Type B pancreatic cell (in vitro differentiated cells): ENCODE measurements at regions not wholly inside any gene's neighbourhood (a gene's known extent, or its start where the extent isn't known, plus 50 kb on each side); places are given as distances from the start of the nearest gene placed in this dataset.
"Not testable (repeated sequence)": the region's sequence is repeated elsewhere in the genome, so short reads cannot be mapped to it uniquely, and the experiment has no call there.

Experiments used
- DNase-seq: peaks from one replicate; pipeline ENCODE4 v3.0.0; 2021; ENCODE audit warnings: mixed read lengths; ENCODE audit not compliant: unreplicated experiment; ENCODE audit errors: extremely low spot score
- H3K27ac Mint-ChIP-seq: 2 replicates; pipeline ENCODE4 v1.8.0; 2021; ENCODE audit warnings: mild to moderate bottlenecking, mixed read lengths
- H3K27me3 Mint-ChIP-seq: 2 replicates; pipeline ENCODE4 v1.8.0; 2021; ENCODE audit warnings: mixed read lengths
- H3K36me3 Mint-ChIP-seq: 2 replicates; pipeline ENCODE4 v1.8.0; 2021; ENCODE audit warnings: mixed read lengths
- H3K4me1 Mint-ChIP-seq: one replicate; pipeline ENCODE4 v1.8.0; 2021; ENCODE audit warnings: mixed read lengths; ENCODE audit not compliant: unreplicated experiment
- H3K4me3 Mint-ChIP-seq: 2 replicates; pipeline ENCODE4 v1.8.0; 2021; ENCODE audit warnings: mild to moderate bottlenecking, mixed read lengths
- H3K9me3 Mint-ChIP-seq: 2 replicates; pipeline ENCODE4 v1.8.0; 2021; ENCODE audit warnings: mixed read lengths
- TF ChIP-seq, protein P1 (sequence below): fragments of 200-600 bp; sonication (generic); conservative IDR thresholded peaks from 2 replicates; pipeline ENCODE4 v1.5.0; 2021; ENCODE audit warnings: antibody characterized with exemption, mild to moderate bottlenecking

DNA sequence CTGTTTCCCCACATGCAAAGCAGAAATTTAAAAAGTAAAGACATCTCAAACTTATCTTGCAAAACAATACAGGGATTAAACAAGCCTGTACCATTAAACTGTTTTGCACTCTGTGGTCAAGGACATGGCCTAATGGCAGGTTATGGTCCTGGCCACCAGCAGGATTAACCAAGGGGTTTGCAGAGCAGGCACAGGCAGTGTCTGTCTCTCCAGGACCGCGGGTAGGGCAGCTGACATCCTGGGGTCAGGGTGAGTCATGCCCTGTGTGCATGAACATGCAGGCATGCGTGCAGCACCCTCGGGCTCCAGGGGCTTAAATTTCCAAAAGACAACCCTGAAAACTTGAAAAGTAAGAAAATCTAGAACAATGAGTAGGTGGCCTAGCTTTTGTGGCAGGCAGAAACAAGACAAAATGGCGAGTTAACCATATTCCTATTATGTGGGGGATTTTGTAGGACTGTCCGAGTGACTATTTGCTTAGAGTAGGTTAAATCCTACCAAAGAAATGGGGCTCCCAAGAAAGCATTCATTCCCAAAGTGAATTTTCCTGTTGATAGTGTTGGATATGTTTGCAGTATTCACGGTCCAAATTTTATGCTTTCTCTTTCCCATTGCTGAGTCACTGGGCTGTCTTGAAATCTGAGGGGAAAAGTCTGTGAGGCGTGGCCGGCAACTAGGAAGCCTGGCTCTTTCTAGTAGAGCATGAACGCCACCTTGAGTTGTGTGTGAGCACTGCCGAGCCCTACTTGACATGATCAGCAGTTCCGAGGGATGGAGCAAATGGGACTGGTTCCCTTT lies 158.4 kb upstream of the FAM20A start:
- Mint-ChIP-seq H3K27ac (peak overlapping the region; percentile 83), H3K36me3 (no peaks in the 10 kb centered on the region), H3K27me3 (no peaks in the 10 kb centered on the region), H3K4me3 (peak overlapping the region; percentile 73), H3K4me1 (peaks cover 14% of the 10 kb centered on the region), H3K9me3 (peaks cover 4% of the 10 kb centered on the region)
- TF ChIP-seq, protein P1, sequence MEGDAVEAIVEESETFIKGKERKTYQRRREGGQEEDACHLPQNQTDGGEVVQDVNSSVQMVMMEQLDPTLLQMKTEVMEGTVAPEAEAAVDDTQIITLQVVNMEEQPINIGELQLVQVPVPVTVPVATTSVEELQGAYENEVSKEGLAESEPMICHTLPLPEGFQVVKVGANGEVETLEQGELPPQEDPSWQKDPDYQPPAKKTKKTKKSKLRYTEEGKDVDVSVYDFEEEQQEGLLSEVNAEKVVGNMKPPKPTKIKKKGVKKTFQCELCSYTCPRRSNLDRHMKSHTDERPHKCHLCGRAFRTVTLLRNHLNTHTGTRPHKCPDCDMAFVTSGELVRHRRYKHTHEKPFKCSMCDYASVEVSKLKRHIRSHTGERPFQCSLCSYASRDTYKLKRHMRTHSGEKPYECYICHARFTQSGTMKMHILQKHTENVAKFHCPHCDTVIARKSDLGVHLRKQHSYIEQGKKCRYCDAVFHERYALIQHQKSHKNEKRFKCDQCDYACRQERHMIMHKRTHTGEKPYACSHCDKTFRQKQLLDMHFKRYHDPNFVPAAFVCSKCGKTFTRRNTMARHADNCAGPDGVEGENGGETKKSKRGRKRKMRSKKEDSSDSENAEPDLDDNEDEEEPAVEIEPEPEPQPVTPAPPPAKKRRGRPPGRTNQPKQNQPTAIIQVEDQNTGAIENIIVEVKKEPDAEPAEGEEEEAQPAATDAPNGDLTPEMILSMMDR = peak; percentile 92
- DNase-seq = peak; percentile 81

DNA sequence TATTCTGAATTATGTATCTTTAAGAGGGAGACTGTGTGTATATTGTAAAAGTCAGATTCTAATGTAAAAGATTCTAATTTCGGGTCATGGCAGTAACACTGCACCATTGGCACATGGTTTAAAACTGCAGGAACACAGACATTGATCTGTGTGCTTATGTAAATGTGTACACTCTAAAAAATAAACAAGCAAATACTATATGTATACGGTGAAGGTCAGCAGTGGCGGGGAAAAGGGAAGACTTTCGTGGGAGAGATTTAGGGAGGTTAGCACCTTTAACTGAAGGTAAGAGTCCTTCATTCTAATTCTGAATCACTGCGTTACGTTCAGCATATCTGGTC lies 157.8 kb upstream of the FAM20A start:
- Mint-ChIP-seq H3K9me3 (peaks cover 4% of the 10 kb centered on the region), H3K27ac (peak overlapping the region; percentile 83), H3K36me3 (no peaks in the 10 kb centered on the region), H3K4me3 (no peak overlapping the region), H3K4me1 (peaks cover 14% of the 10 kb centered on the region), H3K27me3 (no peaks in the 10 kb centered on the region)
- DNase-seq = no peak
- TF ChIP-seq, protein P1 = no peak

DNA sequence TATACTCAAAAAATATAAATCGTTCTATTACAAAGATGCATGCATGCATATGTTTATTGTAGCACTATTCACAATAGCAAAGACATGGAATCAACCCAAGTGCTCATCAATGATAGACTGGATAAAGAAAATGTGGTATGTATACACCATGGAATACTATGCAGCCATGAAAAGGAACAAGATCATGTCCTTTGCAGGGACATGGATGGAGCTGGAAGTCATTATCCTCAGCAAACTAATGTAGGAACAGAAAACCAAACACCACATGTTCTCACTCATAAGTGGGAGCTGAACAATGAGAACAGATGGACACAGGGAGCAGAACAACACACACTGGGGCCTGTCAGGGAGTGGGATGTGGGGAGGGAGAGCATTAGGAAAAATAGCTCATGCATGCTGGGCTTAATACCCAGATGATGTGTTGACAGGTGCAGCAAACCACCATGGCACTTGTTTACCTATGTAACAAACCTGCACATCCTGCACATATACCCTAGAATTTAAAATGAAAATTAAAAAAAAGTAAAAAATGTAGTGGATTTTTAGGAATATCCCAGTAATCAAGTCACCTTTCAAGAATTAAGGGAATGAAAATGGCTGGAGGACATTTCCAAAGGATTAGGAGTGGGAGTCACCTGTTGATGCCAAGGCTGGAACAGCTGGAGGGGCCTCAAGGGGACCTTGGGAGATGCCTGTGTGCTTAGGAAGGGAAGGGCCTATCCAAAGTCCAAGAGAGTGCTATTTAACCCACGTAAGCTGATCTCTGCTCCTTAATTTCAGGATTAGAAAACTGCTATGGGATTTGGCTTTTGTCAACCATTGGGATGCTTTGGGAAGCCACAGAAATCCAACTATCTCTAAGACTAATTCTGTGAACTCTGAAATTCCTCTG lies 156.9 kb upstream of the FAM20A start:
- H3K4me3 Mint-ChIP-seq, DNase-seq, H3K36me3 Mint-ChIP-seq, H3K9me3 Mint-ChIP-seq, H3K27me3 Mint-ChIP-seq: not testable (repeated sequence)
- peak overlapping the region; percentile 27 for H3K27ac Mint-ChIP-seq
- H3K4me1 Mint-ChIP-seq = peaks cover 14% of the 10 kb centered on the region

DNA sequence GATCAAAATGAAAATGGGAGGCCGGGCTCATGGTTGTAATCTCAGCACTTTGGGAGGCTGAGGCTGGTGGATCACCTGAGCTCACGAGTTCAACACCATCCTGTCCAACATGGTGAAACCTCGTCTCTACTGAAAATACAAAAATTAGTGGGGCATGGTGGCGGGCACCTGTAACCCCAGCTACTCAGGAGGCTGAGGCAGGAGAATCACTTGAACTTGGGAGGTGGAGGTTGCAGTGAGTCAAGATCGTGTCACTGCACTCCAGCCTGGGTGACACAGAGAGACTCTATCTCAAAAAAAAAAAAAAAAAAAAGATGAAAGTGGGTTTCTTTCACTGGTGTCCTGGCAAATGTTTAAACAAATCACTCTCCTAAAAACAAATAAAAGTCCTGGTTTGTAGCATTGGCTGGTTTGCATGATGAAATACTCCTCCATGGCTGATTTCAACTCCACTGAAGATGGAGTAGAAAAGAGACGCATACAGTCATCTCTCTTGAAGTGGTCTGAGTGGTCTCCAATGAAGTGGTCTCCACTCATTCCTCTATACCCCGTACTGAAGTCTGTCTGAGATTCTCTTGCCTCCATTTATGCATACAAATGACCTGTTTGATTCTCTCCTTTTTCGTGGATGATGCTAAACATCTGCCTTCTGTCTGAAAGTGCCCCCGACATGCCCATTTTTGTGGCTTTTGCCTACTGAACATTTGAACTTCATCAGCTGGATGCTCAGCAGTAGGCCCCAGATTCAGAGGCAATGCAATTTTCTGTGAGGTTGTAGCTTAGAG lies 153.0 kb upstream of the FAM20A start:
- H3K4me3 Mint-ChIP-seq = no peak overlapping the region
- H3K27ac Mint-ChIP-seq = no peak overlapping the region
- H3K4me1 Mint-ChIP-seq = peaks cover 10% of the 10 kb centered on the region
- H3K36me3 Mint-ChIP-seq = no peaks in the 10 kb centered on the region
- no peak for DNase-seq
- peaks cover 9% of the 10 kb centered on the region for H3K9me3 Mint-ChIP-seq
- TF ChIP-seq, protein P1 = no peak
- no peaks in the 10 kb centered on the region for H3K27me3 Mint-ChIP-seq

DNA sequence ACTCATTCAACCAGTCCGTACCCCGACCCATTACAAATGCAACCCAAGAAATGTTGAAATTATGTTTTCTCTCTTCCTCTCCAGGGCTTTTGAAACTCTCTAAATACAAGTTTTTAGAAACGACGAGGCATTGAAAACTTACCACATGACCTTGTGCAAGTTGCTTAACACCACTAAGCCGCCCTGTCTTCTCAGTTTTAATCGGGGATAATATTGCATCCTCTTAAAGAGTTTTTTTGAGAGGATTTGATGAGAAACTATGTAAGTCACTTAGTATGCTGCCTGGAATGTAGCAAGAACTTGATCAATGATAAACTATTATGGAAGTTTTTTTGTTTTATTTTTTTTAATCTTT lies 149.0 kb upstream of the FAM20A start:
- DNase-seq = no peak
- TF ChIP-seq, protein P1 = no peak
- Mint-ChIP-seq H3K4me1 (peaks cover 5% of the 10 kb centered on the region), H3K27ac (no peak overlapping the region), H3K9me3 (peaks cover 20% of the 10 kb centered on the region), H3K4me3 (no peak overlapping the region), H3K36me3 (no peaks in the 10 kb centered on the region), H3K27me3 (no peaks in the 10 kb centered on the region)
